ENCODE measurements at regions not wholly inside any gene's neighbourhood (a gene's known extent, or its start where the extent isn't known, plus 50 kb on each side); places are given as distances from the start of the nearest gene placed in this dataset.

DNA sequence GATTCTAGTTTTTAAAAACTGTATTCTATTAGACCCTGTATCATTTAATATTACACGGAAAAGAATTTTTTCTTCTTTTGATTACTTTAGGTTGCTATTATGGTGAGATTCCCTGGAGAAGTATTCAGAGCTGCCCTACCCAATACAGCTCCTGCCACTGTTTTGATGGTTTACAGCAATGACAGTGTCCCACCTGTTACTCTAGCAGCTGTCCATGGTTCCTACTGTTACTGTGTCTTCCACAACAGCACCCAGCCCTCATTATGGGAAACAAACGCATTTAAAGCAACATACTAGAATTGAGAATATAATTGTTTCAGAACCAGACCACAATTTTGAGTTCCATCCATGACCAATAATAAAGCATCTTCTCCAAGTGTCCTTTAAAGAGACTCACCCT lies 450.7 kb downstream of the SHQ1 start:
- TF ChIP-seq, protein P1, sequence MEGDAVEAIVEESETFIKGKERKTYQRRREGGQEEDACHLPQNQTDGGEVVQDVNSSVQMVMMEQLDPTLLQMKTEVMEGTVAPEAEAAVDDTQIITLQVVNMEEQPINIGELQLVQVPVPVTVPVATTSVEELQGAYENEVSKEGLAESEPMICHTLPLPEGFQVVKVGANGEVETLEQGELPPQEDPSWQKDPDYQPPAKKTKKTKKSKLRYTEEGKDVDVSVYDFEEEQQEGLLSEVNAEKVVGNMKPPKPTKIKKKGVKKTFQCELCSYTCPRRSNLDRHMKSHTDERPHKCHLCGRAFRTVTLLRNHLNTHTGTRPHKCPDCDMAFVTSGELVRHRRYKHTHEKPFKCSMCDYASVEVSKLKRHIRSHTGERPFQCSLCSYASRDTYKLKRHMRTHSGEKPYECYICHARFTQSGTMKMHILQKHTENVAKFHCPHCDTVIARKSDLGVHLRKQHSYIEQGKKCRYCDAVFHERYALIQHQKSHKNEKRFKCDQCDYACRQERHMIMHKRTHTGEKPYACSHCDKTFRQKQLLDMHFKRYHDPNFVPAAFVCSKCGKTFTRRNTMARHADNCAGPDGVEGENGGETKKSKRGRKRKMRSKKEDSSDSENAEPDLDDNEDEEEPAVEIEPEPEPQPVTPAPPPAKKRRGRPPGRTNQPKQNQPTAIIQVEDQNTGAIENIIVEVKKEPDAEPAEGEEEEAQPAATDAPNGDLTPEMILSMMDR (IDR thresholded peaks at IDR 0.05), result no peak
- no peak for TF ChIP-seq POLR2A (IDR thresholded peaks at IDR 0.05)

Measured in testis (tissue), 2 donors.